NCI-H2171 (cell line): ENCODE measurements at regions not wholly inside any gene's neighbourhood (a gene's known extent, or its start where the extent isn't known, plus 50 kb on each side); places are given as distances from the start of the nearest gene placed in this dataset.

ENCODE experiments used
- DNase-seq: peaks from one replicate; lab custom pipeline; 2025; lab: John Stamatoyannopoulos, UW

DNA sequence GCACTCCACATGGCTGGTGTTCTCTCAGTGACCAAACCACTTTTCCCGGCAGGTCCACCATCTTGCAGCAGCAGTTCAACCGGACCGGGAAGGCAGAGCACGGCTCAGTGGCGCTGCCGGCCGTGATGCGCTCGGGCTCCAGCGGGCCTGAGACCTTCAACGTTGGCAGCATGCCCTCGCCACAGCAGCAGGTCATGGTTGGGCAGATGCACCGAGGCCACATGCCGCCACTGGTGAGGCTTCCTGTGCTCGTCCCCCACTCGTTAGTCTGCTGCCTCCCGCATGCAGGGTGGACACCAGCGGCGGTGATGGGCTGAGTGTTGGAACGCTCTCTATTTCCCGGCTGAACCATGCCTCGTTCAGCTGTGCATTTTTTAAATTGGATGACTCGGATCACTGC is 344.9 kb upstream of the TPM1 start:
- no peak for DNase-seq

DNA sequence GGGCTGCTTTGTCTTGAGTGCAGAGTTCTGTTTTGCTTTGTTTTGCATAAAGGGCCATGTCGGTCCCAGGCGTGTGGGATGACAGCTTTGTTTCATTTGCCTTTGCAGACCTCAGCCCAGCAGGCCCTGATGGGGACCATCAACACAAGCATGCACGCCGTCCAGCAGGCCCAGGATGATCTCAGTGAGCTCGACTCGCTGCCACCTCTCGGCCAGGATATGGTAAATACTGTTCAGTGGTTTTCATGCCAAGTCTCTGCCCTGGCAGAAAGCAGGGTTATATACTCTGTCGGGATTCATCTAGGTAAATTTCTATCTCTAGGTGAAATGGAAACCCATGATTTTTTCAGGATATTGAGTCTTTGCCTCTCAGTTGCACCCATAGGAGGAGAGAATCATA is 343.9 kb upstream of the TPM1 start:
- no peak for DNase-seq

DNA sequence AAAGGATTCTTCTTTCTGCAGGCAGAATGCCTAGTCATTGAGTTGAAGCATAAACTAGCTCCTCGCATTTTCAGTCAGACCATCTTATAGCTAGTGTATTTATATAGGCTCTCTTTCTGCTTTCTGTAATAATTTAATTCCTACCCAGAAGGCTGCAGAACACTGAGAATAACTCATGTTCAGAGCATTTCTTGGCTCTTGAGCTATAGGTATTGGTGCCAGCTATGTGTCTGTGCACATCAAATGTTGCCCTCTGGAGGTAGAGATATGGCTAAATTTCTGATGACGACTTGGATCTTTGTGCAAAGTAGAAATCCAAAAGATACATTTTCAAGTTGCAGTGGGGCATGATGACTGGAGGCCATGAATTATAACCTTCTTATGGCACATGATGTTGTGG is 336.2 kb upstream of the TPM1 start:
- DNase-seq = no peak

DNA sequence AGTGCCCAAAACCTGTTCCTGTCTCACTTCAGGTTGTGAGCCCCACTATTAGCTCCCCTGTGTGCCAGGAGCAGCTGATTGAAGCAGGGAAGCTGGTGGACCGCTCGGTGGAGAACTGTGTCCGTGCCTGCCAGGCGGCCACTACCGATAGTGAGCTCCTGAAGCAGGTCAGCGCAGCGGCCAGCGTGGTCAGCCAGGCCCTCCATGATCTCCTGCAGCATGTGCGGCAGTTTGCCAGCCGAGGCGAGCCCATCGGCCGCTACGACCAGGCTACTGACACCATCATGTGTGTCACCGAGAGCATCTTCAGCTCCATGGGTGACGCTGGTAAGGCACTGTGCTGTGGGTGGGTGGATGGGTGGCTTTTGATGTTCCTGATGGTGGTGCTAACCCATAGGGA is 334.1 kb upstream of the TPM1 start:
- DNase-seq = no peak

DNA sequence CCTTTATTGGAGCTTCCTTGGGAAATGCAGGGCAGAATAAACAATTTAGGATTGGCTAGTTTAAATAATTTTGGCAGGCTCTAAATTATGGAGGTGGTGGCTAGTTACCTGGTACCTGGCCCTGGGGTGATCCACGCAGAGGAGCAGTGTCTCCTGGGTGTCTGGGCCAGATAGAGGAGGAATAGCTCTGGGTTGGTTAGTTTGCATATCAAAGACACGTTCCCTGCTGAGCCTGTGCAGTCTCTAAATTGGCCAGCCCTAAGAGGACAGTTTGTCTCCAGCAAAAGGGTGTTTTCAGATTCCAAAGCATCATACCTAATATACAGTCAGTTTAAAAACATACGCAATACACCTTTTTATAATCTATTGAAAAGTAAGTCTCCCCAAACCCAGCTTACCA is 333.3 kb upstream of the TPM1 start:
- no peak for DNase-seq

DNA sequence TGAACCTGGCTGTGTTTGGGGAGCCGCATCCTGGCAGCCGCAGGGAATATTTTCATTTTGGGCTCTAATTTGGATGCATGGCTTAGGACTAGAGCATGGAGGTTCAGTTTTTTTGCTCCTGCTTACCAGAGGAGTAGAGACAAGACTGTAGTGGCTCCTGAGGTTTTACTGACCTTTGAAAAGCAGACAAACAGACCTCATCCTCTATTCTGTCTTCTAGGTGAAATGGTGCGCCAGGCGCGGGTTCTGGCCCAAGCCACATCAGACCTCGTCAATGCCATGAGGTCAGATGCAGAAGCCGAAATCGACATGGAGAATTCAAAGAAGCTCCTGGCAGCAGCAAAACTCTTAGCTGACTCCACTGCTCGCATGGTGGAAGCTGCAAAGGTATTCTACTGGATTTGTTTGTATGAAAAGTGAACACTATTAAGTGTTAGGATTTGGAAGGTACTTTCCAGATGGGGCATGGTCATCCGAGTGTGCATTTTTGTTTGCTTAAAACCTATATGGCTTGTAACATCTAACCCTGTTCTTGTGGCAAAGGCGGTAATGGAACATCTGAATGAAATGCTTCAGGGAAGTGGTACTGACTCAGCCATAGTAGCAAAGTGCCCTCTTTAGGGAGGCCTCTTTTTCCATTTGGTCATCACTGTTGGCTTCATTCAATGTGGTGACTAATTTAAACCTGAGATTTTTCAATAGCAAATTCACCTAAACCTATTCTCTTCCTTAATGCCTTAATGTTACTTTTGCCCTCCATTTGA is 330.7 kb upstream of the TPM1 start:
- DNase-seq = no peak

DNA sequence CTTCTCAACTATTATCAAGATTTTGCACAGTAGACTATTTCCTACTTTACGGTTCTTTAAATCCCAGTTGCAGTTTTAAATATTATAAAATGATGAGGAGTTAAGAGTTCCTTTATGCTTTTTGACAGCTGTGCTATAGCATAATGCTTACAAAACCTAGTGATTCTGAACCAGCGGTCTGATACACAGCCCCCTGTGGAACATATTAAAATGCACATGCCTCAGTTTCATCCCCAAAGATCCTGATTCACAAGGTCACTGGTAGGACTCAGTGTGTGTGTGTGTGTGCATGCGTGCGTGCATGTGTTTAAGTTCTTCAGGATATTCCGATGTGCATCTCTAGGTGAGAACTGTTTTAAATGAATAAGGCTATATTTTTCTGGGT is 330.1 kb upstream of the TPM1 start:
- DNase-seq = no peak

DNA sequence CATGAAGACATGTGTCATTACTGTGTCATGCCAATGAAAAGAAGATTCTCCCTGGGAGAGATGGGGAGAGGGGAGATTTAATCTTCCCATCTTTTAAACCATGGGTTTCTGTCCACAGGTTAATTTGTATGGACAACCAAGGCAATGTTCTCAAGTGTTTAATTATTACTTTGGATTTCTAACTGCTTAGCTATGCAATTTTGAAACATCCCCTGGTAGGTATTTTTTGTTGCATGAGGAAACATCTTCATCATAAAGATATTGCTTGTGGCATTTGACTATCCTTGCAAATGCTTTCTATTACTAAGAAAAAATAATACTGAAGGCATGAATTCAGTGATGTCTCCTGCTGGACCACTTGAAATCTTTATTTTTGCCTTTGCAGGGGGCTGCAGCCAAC is 326.6 kb upstream of the TPM1 start:
- DNase-seq = no peak

DNA sequence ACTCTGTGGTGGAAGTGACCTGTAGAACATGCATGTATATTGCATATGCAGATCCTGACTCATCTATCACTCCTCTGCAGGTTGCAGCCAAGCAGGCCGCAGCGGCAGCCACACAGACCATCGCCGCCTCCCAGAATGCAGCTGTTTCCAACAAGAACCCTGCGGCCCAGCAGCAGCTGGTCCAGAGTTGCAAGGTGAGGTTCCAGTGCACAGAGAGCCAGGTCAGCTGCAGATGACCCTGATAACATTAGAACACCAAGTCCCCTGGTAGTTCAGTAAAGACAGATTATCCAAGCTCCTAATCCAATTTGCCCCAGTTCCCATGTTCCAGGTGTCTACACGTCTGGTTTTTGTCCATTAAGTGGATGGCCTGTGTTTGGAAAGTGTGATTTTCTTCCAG is 325.1 kb upstream of the TPM1 start:
- no peak for DNase-seq

DNA sequence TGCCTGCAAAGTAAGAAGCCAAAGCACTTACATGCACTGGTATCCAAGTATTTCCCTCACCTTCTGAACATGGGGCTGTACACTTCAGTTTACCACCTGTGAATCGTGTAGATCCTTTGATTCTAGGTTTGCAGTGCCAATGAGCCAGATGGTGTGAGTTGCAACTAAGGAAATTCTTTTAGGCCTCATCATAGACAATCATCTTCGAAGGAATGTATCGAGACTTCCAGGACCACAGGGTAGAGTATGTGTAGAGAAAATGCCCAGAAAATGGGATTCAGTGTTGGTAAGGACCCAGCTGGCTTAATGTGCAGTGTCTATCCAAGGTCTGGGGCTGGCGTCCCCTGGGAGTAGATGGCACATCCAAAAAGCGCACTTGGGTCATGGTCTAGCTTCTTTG is 323.2 kb upstream of the TPM1 start:
- no peak for DNase-seq

DNA sequence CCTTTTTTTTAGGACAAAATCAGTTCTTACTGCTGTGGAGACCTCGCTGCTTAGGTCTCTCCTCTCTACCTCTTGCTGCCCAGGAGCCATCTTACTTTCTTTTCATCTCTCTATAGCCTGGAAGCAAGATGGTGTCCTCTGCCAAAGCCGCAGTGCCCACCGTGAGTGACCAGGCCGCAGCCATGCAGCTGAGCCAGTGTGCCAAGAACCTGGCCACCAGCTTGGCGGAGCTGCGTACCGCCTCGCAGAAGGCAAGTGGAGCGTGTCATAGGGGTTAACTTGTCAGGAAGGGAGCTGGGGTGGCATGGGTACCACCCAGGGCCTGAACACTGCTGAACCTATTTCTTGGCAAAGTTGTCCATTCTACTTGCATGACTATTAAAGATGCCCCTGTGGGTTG is 320.3 kb upstream of the TPM1 start:
- no peak for DNase-seq

DNA sequence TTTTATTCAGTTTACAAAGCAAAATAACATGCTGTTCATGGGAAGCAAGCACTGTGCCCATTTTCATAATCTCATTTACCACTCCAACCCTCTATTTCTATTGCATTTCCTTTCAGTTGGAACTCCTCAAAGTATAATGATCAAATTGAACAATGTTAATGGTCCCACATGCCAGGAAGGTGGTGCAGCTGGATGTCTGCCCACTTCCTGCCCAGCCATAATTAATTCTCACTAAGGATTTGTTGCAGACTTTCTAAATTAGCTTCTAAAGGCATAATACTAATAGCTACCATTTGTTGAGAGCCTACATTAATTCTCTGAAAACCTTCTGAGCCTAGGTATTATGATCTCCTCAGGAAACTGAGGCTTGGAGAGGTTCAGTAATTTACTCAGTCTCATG is 316.1 kb upstream of the TPM1 start:
- no peak for DNase-seq

DNA sequence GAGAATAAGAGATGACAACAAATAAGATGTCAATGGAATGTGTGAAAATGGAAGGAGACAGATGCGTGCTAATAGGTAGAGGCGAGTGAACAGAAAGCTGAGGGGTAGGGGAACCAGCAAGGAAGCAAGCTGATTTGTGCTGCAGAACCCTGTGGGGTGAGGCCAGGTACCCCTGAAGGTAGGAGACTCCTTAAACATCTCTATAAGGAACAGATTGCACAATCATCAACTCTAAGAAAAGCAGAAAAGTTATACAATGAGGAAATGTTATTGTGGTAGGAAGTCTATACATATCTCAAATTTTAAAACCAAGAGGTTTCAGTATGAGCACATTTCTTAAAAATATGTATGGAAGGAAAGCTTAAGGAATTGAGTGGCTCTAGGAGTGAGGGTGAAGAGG is 315.0 kb upstream of the TPM1 start:
- no peak for DNase-seq

DNA sequence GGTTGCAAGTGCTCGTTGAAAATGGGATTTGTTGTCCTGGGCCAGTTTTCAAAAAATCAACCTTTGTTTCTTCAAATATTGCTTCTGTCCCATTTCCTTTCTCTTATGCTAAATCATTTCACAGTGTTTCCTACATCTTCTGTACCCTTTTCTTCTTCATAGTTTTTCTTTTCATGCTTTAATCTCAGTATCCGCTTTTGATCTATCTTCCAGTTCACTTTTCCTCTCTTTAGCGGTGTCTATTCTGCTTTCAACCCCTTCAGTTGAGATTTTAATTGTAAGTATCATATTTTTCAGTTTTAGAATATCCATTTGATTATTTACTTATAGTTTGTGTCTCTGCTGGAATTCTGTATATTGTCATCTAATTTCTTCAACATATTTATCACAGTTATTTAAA is 311.7 kb upstream of the TPM1 start:
- DNase-seq = no peak

DNA sequence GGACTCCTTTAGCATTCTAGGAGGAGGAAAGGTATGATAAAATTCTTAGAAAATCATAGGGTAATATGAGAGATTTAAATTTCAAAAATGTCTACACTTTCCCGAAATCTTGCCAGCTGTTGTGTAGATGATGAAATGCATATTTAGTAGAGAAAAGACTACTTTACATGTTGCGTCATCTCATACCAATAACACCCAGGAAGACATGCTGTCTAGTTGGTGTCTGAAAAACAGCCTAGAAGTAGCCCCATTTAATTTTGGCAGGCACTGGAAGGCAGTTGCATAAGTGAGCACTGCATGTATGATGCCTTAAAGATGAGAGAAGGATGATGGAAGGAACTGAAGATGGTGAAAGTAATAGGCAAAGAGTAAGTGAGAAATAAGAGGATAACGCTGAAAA is 310.5 kb upstream of the TPM1 start:
- DNase-seq = no peak

DNA sequence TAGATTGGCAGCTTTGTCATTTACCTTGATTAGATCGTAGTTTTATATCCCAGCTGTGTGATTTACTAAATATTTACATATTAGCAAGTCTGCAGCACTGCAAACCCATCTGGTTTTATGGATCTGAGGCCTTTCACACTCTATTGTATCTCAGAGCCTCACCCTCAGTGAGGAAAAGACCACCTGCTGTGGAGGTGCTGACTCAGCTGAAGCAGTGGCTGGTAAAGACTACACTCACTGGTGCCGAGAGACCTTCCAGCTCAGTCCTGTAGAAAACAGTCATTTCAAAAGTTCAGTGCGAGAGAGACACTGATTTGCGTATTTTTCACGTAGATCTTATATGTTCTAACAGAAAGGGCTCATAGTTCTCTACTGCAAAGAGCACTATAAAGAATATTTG is 307.8 kb upstream of the TPM1 start:
- no peak for DNase-seq

DNA sequence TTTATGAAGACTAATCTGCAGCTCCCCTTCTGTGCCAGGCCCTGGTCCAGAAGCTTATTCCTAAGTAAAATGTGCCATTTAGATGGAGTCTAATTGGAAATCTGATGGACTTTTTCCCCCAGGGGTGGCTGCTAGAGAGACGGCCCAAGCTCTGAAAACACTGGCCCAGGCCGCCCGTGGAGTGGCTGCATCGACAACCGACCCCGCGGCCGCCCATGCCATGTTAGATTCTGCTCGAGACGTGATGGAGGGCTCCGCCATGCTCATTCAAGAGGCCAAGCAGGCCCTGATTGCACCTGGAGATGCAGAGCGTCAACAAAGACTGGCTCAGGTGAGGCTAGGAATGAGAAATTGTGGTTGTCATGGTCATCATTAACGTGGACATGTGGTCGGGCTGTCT is 305.8 kb upstream of the TPM1 start:
- DNase-seq = no peak

DNA sequence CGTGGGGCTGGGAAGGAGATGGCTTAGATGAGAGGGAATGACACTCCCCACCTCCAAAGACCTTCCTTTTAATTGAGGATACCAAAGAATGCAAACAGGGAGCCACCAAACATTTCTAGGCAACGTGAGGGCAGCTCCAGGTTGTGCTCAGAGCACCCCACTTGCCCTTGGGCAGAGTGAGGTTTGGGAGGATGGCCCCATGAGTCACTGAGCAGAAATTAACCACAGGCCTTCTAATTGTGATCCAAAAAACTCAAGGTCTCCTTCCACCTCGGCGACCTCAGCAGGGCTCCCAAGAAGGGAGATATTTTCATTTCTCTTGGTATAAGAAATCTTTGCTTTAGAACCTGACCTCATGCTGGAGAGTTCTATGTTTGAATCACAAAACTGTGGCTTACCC is 305.0 kb upstream of the TPM1 start:
- DNase-seq = no peak

DNA sequence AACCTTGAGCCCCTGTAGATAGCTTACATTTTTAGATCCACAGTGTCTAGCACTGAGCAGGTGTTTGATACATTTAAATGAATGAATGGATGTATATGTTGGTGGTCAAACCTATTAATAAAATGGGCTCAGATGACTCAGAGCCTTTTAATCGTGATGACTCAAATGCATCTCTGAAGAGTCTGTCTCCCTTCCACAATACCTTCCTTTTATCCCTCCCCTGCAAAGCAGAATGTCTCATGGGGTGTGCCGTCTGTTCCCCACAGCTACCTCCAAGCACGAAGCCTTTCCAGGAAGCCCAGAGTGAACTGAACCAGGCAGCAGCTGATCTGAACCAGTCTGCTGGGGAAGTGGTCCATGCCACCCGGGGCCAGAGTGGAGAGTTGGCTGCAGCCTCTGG is 303.5 kb upstream of the TPM1 start:
- DNase-seq = no peak

DNA sequence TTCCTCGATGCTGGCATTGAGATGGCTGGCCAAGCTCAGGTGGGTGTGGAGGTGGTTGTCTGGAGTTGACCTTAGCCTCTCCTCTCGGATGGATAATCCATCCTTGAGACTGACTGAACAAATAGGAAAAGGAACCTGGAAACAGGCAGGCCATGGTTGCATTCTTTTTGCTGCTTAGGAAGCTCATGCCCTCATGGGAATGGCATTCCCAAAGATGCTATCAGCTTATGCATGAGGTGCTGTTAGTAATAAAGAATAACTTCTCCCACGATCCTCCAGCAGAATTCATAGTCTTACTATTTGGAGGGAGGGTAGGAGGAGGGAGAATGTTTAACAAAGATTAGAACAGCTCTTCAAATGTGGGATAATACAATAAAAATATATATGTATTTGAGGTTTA is 303.0 kb upstream of the TPM1 start:
- DNase-seq = no peak

DNA sequence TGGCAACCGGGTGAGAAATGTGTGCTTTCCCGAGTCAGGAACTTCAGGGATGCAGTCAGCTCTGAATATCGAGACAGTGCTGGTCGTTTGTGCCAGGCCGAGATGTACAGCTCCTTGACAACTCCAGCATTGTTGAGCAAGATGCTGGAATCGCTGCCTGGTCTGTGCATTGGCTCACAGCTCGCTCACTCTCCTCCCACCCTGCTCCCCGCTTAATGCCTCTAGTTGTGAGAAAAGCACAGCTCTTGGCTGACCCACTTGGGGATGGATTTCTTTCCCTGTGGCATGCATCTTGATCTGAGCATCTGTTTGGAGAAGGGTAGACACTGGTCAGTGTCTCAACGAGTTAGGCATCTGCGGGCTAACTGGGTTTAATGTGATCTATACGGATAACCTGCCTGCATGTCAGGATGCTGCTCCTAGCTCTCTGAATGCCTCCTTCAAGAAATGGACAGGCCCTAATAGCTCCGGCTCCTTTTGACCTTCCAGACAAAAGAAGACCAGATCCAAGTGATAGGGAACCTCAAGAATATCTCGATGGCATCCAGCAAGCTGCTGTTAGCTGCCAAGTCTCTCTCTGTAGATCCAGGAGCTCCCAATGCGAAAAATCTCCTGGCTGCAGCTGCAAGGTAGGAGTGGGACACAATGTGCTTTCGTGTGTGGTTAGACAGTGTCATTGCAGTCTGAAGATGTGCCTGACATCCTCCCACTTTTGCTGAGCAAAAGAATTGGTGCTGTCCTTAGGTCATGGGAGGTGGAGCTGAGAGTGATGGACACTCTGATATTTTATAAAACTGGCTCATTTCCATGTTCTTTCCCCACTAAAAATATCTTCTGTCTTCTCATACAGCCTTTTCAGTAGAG is 302.2 kb upstream of the TPM1 start:
- no peak for DNase-seq

DNA sequence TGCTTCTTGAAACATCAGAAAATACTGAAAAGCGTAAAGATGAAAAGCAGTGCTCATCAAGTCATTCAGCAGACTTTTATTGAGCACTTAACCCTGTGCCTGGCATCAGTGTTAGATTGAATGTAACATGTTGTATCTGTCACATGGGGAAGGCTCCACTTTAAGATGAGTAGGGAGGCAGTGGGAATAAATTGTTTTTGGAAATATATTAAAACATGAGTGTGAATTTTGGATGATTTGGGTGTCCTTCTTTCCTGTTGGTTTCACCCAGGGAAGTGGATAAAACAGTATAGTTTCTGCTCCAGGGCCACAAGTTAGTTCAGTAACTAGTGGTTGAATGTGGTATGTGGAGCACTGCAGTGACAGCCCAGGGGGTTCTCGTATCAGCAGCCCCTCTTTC is 301.4 kb upstream of the TPM1 start:
- no peak for DNase-seq

DNA sequence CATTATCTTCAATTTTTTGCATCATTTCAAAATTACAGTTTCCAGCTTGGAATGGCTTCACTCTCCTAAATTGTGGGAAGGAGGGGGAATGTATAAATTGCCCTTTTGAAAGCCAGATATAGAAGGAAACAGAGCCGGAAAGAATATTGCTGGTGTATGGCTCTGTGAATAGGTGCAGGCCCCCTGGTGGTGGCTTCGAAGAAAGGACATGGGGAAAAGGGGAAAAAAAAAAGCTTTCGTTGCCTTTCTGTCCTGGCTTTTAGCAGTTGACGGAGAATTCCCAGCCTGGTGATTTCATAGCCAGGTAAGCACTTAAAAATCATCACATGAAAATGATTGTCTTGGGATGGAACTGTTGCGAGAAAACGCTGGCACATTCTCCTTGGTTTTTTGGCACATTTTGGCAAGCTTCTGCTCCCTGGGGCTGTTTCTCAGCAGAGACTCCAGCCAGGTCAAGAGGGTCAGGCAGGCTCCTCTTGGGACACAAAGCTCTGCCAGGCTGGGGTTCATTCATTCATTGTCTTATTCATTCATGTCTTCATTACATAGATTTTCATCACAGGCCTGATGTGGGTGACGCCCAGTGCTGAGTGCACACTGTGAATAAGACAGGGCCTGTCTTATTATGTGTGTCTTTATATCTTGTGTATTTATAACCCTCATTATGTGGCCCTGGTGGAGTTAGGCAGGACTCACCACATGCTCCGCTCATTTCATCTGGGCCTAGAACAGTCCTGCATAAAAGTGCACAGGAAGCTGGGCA is 300.0 kb upstream of the TPM1 start:
- peak; percentile 57 for DNase-seq
